ENCODE measurements at regions not wholly inside any gene's neighbourhood (a gene's known extent, or its start where the extent isn't known, plus 50 kb on each side); places are given as distances from the start of the nearest gene placed in this dataset.

- Histone ChIP-seq H3K27me3 (ENCODE audit: insufficient read depth) (no peaks in the 10 kb centered on the region), H3F3A (replicated peaks; ENCODE audit: low read depth) (no peaks in the 10 kb centered on the region), H3K4me3 (no peak overlapping the region), H2AFZ (no peak overlapping the region), H3K27ac (ENCODE audit: low read depth) (no peak overlapping the region), H3K36me3 (ENCODE audit: insufficient read depth) (no peaks in the 10 kb centered on the region; the same call in 1 of the 2 replicates), H3K4me2 (no peak overlapping the region), H3K4me1 (ENCODE audit: insufficient read depth) (no peaks in the 10 kb centered on the region), H3K9me2 (ENCODE audit: insufficient read depth) (no peaks in the 10 kb centered on the region; the same call in 1 of the 2 replicates), H4K20me1 (replicated peaks; ENCODE audit: insufficient read depth) (no peaks in the 10 kb centered on the region), H3K79me2 (replicated peaks; ENCODE audit: insufficient read depth) (no peaks in the 10 kb centered on the region)
- TF ChIP-seq ZNF114 (CRISPR knock-in tag; IDR thresholded peaks at IDR 0.05) (no peak), NANOG (IDR thresholded peaks at IDR 0.05; ENCODE audit: borderline replicate concordance) (no peak), EZH2phosphoT487 (IDR thresholded peaks at IDR 0.05; ENCODE audit: unreplicated experiment) (no peak), ZNF331 (CRISPR knock-in tag; IDR thresholded peaks at IDR 0.05; ENCODE audit: low read depth) (no peak), EZH2 (IDR thresholded peaks at IDR 0.05; ENCODE audit: low read depth, unreplicated experiment) (no peak), CREB1 (CRISPR knock-in tag; IDR thresholded peaks at IDR 0.05; ENCODE audit: low read depth) (no peak), JUNB (IDR thresholded peaks at IDR 0.05; ENCODE audit: unreplicated experiment) (no peak), POLR2AphosphoS5 (IDR thresholded peaks at IDR 0.05; ENCODE audit: low read depth) (no peak), REST (IDR thresholded peaks at IDR 0.05; ENCODE audit: unreplicated experiment) (no peak), ZNF462 (CRISPR knock-in tag; IDR thresholded peaks at IDR 0.05) (no peak), STAT1 (IDR thresholded peaks at IDR 0.05; ENCODE audit: unreplicated experiment) (no peak)
- TF ChIP-seq, protein P1, sequence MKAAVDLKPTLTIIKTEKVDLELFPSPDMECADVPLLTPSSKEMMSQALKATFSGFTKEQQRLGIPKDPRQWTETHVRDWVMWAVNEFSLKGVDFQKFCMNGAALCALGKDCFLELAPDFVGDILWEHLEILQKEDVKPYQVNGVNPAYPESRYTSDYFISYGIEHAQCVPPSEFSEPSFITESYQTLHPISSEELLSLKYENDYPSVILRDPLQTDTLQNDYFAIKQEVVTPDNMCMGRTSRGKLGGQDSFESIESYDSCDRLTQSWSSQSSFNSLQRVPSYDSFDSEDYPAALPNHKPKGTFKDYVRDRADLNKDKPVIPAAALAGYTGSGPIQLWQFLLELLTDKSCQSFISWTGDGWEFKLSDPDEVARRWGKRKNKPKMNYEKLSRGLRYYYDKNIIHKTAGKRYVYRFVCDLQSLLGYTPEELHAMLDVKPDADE (IDR thresholded peaks at IDR 0.05) = no peak
- TF ChIP-seq, protein P2, sequence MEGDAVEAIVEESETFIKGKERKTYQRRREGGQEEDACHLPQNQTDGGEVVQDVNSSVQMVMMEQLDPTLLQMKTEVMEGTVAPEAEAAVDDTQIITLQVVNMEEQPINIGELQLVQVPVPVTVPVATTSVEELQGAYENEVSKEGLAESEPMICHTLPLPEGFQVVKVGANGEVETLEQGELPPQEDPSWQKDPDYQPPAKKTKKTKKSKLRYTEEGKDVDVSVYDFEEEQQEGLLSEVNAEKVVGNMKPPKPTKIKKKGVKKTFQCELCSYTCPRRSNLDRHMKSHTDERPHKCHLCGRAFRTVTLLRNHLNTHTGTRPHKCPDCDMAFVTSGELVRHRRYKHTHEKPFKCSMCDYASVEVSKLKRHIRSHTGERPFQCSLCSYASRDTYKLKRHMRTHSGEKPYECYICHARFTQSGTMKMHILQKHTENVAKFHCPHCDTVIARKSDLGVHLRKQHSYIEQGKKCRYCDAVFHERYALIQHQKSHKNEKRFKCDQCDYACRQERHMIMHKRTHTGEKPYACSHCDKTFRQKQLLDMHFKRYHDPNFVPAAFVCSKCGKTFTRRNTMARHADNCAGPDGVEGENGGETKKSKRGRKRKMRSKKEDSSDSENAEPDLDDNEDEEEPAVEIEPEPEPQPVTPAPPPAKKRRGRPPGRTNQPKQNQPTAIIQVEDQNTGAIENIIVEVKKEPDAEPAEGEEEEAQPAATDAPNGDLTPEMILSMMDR (conservative IDR thresholded peaks at IDR 0.05; ENCODE audit: low read depth in 2 of 2) = no peak
- DNase-seq (ENCODE audit: low spot score) (no peak), ATAC-seq (no peak)
- peaks cover 10% of the 10 kb centered on the region; the same call in 2 of the 3 replicates for H3K9me3 Mint-ChIP-seq
- H3K4me3 Mint-ChIP-seq = no peak overlapping the region
- no peak overlapping the region for H3K27ac Mint-ChIP-seq
- peaks cover 10% of the 10 kb centered on the region; the same call in 2 of the 3 replicates for H3K36me3 Mint-ChIP-seq (ENCODE audit: low read depth)
- peaks cover 19% of the 10 kb centered on the region for H3K4me1 Mint-ChIP-seq
- H3K27me3 Mint-ChIP-seq (ENCODE audit: insufficient read depth, low read depth, poor library complexity) = peaks cover 7% of the 10 kb centered on the region
These were observed 154.1 kb downstream of the NUP210 start for GRCh38 chr3:13266005-13266404.
